ENCODE measurements at regions not wholly inside any gene's neighbourhood (a gene's known extent, or its start where the extent isn't known, plus 50 kb on each side); places are given as distances from the start of the nearest gene placed in this dataset.
"Not testable (repeated sequence)": the region's sequence is repeated elsewhere in the genome, so short reads cannot be mapped to it uniquely, and the experiment has no call there.

- no peak for DNase-seq (ENCODE audit: low read depth)
These were observed 205.6 kb upstream of the KAZN start for GRCh38 chr1:14392859-14393365.

- DNase-seq (ENCODE audit: low read depth), result no peak
These were observed 202.4 kb upstream of the KAZN start for GRCh38 chr1:14396100-14396499.

GRCh38 chr1:14403961-14404645 is 194.4 kb upstream of the KAZN start:
- no peak for DNase-seq (ENCODE audit: low read depth)

GRCh38 chr1:14404862-14405301 is 193.6 kb upstream of the KAZN start:
- no peak for DNase-seq (ENCODE audit: low read depth)

- DNase-seq (ENCODE audit: low read depth), result no peak
These were observed 186.2 kb upstream of the KAZN start for GRCh38 chr1:14412235-14412634.

GRCh38 chr1:14413819-14414490 is 184.5 kb upstream of the KAZN start:
- DNase-seq (ENCODE audit: low read depth), result peak; percentile 40

GRCh38 chr1:14415396-14415795 is 183.1 kb upstream of the KAZN start:
- no peak for DNase-seq (ENCODE audit: low read depth)

- not testable (repeated sequence) for DNase-seq (ENCODE audit: low read depth)
These were observed 178.7 kb upstream of the KAZN start for GRCh38 chr1:14419778-14420218.

GRCh38 chr1:14420686-14421085 is 177.8 kb upstream of the KAZN start:
- DNase-seq (ENCODE audit: low read depth), result no peak

GRCh38 chr1:14421295-14421976 is 177.0 kb upstream of the KAZN start:
- no peak for DNase-seq (ENCODE audit: low read depth)

GRCh38 chr1:14421977-14422609 is 176.4 kb upstream of the KAZN start:
- DNase-seq (ENCODE audit: low read depth), result no peak

- DNase-seq (ENCODE audit: low read depth), result no peak
These were observed 174.0 kb upstream of the KAZN start for GRCh38 chr1:14424325-14425002.

- DNase-seq (ENCODE audit: low read depth), result no peak
These were observed 171.6 kb upstream of the KAZN start for GRCh38 chr1:14426854-14427253.

GRCh38 chr1:14429577-14429976 is 168.9 kb upstream of the KAZN start:
- no peak for DNase-seq (ENCODE audit: low read depth)

- not testable (repeated sequence) for DNase-seq (ENCODE audit: low read depth)
These were observed 165.8 kb upstream of the KAZN start for GRCh38 chr1:14432728-14433127.

GRCh38 chr1:14435368-14436023 is 163.0 kb upstream of the KAZN start:
- DNase-seq (ENCODE audit: low read depth), result no peak

GRCh38 chr1:14437417-14437918 is 161.0 kb upstream of the KAZN start:
- no peak for DNase-seq (ENCODE audit: low read depth)

GRCh38 chr1:14438127-14438769 is 160.2 kb upstream of the KAZN start:
- DNase-seq (ENCODE audit: low read depth), result no peak

GRCh38 chr1:14439015-14439414 is 159.5 kb upstream of the KAZN start:
- no peak for DNase-seq (ENCODE audit: low read depth)

GRCh38 chr1:14440166-14440565 is 158.3 kb upstream of the KAZN start:
- DNase-seq (ENCODE audit: low read depth), result no peak

- no peak for DNase-seq (ENCODE audit: low read depth)
These were observed 157.8 kb upstream of the KAZN start for GRCh38 chr1:14440731-14441130.

Data from fibroblast of the conjunctiva (primary cell).